ENCODE measurements at regions not wholly inside any gene's neighbourhood (a gene's known extent, or its start where the extent isn't known, plus 50 kb on each side); places are given as distances from the start of the nearest gene placed in this dataset.

DNA sequence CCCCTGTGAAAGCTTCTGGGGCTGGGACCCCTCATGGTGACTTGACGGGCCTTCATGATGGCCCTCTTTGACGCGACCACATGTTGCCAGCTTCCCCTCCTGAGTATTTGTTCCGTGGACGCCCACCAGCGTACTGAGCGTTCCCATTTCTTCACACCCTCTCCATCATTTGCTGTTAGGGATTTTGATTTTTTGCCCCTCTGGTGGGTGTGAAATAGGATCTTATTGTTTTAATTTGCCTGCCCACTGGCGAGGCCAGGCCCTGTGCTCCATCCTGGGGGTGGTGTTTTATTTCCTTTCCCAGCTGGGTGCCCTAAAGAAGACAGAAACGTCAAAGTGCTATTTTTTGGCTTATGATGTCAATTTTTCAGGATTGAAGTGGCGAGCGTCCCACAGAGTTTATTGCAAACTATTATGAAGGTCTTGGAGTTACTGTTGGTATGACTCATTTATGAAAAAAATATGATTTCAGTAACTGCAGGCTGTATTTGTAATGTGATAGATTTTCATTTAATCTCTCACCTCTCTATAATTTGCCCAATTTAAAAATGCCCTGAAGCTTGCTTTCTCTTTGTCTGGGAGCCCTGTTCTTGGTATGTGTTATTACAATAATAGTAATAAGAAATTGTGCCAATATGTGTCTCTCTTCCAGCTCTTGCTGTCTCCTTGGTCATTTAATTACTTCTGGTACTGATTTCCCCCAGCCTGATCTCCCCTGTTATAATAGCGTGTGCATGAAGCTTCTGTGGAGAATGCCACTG is 99.6 kb downstream of the SLC25A47 start:
- TF ChIP-seq CTCF (IDR thresholded peaks at IDR 0.05): no peak
- no peak for TF ChIP-seq POLR2A (IDR thresholded peaks at IDR 0.05)

Measured in uterus (tissue), 2 donors.